BJ (cell line): ENCODE measurements at regions not wholly inside any gene's neighbourhood (a gene's known extent, or its start where the extent isn't known, plus 50 kb on each side); places are given as distances from the start of the nearest gene placed in this dataset.
"Not testable (repeated sequence)": the region's sequence is repeated elsewhere in the genome, so short reads cannot be mapped to it uniquely, and the experiment has no call there.

Experiments
- CTCF ChIA-PET: fragments of 350-600 bp; formaldehyde crosslinking; extraction: SDS; loops from one replicate; lab custom pipeline; 2021; ENCODE audit warnings: antibody characterized with exemption, inconsistent platforms; lab: Yijun Ruan, JAX
- POLR2A ChIA-PET: fragments of 300-600 bp; sonication (Branson Sonifier 250); formaldehyde crosslinking; extraction: SDS; loops from one replicate; lab custom pipeline; 2021; ENCODE audit warnings: antibody characterized with exemption; lab: Charles Lee
- DNase-seq: peaks from one replicate; pipeline ENCODE4 v3.0.0-alpha.2; 2011; ENCODE audit warnings: low read depth
- H3K27me3 ChIP-seq: 2 replicates; pipeline ENCODE4 v1.6.0; 2011; ENCODE audit warnings: low read length; ENCODE audit not compliant: control insufficient read depth, insufficient read depth
- H3K36me3 ChIP-seq: 2 replicates; pipeline ENCODE4 v1.5.1; 2011; ENCODE audit warnings: low read length; ENCODE audit not compliant: control insufficient read depth, insufficient read depth
- H3K4me3 ChIP-seq: 2 replicates; pipeline ENCODE4 v1.5.1; 2011; ENCODE audit warnings: low read depth, mild to moderate bottlenecking, control low read depth, low read length
- TF ChIP-seq, protein P1 (sequence below): IDR thresholded peaks from 2 replicates; pipeline ENCODE4 v1.5.1; 2011; ENCODE audit warnings: low read depth, mild to moderate bottlenecking, control low read depth, inconsistent platforms, low read length, moderate library complexity; ENCODE audit not compliant: insufficient read depth

DNA sequence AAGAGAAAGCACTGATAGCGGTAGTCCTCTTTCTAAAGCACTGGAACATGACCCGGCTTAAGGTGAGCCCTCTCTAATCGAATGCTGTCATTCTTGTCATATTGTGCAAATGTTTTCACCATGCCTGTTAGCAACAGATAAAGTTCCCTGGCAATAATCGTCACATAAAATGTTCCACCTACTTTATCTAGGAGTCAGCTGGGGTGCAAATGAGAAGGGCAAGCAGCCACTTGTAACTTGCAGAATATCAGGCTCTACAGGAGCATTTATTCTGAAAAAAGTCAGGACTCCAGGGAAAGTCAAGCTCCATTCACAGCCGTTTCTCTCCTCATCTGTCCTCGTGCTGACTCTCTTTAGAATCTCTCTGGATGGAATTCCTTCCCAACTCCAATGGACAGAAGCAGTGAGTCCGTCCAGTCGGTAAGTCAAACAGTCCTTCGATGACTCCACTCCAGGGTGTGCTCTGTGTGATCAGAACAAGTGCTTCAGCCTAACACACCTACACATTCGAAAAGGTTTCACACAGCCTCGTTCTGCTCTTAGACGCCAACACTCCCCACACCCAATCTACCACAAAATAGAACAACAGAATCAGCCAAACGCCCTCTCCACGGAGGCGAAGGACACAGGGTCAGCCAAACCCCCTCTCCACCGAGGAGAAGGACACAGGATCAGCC, 101.7 kb upstream of the FRG1 start:
- POLR2A ChIA-PET: no interaction called here
- H3K27me3 ChIP-seq: no peaks in the 10 kb centered on the region

DNA sequence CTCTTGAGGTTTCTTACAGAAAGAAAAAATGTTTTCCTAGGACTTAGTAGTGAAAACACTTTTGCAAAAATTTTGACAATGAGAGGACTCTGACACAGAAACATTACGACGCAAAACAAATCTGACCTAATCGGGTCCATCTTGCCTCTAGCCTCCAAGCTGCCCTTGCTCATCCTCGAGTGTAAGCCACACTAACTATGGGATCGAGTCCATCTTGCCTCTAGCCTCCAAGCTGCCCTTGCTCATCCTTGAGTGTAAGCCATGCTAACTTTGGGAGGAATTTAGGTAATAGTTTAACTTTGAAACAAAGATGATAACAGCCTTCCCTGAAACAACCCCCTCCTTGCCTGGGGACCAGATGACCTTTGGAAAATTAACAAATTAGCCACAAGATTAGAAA, 100.3 kb upstream of the FRG1 start:
- no peak overlapping the region for H3K4me3 ChIP-seq
- H3K27me3 ChIP-seq: no peaks in the 10 kb centered on the region
- ChIA-PET CTCF (interaction anchor here (1.5 kb wide), 1 partner anchor 9 kb away, joined by 3 read pairs; no protein-coding TSS in a partner anchor), POLR2A (no interaction called here)
- DNase-seq: no peak
- TF ChIP-seq, protein P1, sequence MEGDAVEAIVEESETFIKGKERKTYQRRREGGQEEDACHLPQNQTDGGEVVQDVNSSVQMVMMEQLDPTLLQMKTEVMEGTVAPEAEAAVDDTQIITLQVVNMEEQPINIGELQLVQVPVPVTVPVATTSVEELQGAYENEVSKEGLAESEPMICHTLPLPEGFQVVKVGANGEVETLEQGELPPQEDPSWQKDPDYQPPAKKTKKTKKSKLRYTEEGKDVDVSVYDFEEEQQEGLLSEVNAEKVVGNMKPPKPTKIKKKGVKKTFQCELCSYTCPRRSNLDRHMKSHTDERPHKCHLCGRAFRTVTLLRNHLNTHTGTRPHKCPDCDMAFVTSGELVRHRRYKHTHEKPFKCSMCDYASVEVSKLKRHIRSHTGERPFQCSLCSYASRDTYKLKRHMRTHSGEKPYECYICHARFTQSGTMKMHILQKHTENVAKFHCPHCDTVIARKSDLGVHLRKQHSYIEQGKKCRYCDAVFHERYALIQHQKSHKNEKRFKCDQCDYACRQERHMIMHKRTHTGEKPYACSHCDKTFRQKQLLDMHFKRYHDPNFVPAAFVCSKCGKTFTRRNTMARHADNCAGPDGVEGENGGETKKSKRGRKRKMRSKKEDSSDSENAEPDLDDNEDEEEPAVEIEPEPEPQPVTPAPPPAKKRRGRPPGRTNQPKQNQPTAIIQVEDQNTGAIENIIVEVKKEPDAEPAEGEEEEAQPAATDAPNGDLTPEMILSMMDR: no peak
- H3K36me3 ChIP-seq: no peaks in the 10 kb centered on the region

More for the DNA sequence above, 101.7 kb upstream of the FRG1 start:
- TF ChIP-seq, protein P1: no peak
- Histone ChIP-seq H3K4me3 (no peak overlapping the region), H3K36me3 (no peaks in the 10 kb centered on the region)
- CTCF ChIA-PET: no interaction called here
- DNase-seq: no peak

DNA sequence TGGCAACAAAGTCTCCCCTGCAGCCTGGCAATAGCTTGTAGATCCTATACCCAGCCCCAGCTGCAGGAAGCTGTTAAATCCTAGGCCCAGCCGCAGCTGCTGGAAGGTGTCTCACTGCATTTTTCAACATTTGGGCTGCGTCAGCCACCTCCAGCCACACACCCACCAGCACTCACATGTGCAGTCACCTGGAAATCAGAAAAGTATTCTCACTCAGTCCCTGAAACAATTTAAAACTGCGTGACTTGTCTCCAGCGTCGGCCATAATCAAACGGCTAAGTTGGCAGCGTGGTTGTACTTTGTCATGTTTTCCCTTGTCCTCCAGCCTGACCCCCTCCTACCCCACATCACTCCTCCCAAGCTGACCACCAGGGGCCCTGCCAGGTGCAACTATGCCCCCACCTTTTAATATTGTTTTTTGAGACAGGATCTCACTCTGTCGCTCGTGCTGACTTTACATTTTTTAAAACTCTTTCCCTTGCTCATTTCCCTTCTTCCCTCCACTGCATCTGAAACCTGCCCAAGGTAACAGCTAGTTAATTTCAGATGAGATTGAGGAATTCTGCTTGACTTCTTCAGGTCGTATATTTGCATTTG, 97.2 kb upstream of the FRG1 start:
- no peaks in the 10 kb centered on the region for H3K36me3 ChIP-seq
- TF ChIP-seq, protein P1: no peak
- ChIA-PET POLR2A (no interaction called here), CTCF (no interaction called here)
- no peak for DNase-seq
- no peaks in the 10 kb centered on the region for H3K27me3 ChIP-seq
- H3K4me3 ChIP-seq: no peak overlapping the region

DNA sequence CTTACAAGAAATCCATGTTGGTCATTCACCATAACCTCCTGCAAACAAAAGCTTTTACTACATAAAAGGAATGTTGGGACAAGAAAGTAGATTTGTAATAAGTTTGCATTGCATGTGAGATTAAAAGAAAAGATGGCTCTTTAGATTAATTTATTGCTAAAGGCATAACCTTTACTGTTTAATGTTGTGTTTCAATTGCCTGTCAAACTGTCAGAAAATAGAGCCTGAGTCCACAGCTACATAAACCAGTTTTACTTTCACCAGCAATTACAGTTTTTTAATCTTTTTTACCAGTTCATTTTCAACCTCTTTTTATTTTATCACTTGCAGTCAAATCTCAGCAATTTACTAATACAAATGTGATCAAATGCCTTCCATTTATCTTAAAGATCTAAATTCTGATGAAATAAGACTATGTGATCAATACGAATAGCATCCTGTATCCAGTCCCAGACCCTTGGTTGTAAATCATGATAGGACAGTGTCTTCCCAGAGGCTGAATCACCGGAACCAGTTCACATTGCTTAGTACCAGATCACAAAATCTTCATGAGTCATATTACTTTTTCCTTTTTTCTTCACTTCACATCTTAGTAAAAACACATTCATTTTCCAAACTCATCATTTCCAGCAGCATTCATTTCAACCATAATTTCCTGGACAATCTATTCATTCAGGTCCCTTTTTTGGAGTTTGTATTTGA, 95.4 kb upstream of the FRG1 start:
- TF ChIP-seq, protein P1: no peak
- no peak for DNase-seq

DNA sequence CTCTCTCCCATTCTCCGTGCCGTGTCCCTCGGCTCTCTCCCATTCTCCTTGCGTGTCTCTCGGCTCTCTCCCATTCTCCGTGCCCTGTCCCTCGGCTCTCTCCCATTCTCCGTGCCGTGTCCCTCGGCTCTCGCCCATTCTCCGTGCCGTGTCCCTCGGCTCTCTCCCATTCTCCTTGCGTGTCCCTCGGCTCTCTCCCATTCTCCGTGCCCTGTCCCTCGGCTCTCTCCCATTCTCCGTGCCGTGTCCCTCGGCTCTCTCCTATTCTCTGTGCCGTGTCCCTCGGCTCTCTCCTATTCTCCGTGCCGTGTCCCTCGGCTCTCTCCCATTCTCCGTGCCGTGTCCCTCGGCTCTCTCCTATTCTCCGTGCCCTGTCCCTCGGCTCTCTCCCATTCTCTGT, 94.6 kb upstream of the FRG1 start:
- POLR2A ChIA-PET, DNase-seq, H3K4me3 ChIP-seq, H3K27me3 ChIP-seq, CTCF ChIA-PET, H3K36me3 ChIP-seq: not testable (repeated sequence)

More for the DNA sequence above, 95.4 kb upstream of the FRG1 start:
- Histone ChIP-seq H3K27me3 (no peaks in the 10 kb centered on the region), H3K4me3 (no peak overlapping the region), H3K36me3 (no peaks in the 10 kb centered on the region)
- POLR2A ChIA-PET: no interaction called here
- CTCF ChIA-PET: no interaction called here

DNA sequence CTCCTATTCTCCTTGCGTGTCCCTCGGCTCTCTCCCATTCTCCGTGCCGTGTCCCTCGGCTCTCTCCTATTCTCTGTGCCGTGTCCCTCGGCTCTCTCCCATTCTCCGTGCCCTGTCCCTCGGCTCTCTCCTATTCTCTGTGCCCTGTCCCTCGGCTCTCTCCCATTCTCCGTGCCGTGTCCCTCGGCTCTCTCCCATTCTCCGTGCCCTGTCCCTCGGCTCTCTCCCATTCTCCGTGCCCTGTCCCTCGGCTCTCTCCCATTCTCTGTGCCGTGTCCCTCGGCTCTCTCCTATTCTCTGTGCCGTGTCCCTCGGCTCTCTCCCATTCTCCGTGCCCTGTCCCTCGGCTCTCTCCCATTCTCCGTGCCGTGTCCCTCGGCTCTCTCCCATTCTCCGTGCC, 94.1 kb upstream of the FRG1 start:
- CTCF ChIA-PET, POLR2A ChIA-PET: not testable (repeated sequence)

DNA sequence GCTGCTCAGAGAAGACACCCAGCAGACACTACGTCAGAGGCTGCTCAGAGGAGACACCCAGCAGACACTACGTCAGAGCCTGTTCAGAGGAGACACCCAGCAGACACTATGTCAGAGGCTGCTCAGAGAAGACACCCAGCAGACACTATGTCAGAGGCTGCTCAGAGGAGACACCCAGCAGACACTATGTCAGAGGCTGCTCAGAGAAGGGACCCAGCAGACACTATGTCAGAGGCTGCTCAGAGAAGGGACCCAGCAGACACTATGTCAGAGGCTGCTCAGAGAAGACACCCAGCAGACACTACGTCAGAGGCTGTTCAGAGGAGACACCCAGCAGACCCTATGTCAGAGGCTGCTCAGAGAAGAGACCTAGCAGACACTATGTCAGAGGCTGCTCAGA, 92.0 kb upstream of the FRG1 start:
- H3K27me3 ChIP-seq, CTCF ChIA-PET, H3K4me3 ChIP-seq, H3K36me3 ChIP-seq, POLR2A ChIA-PET, DNase-seq: not testable (repeated sequence)

More for the DNA sequence above, 94.1 kb upstream of the FRG1 start:
- not testable (repeated sequence) for H3K4me3 ChIP-seq, H3K36me3 ChIP-seq, H3K27me3 ChIP-seq, DNase-seq
